Neuronal stem cell (in vitro differentiated cells): ENCODE measurements at regions not wholly inside any gene's neighbourhood (a gene's known extent, or its start where the extent isn't known, plus 50 kb on each side); places are given as distances from the start of the nearest gene placed in this dataset.

Experiments
- DNase-seq: peaks from one replicate; pipeline ENCODE4 v3.0.0-alpha.2; 2013; ENCODE audit warnings: low spot score
- H2AFZ ChIP-seq: one replicate; pipeline ENCODE4 v1.6.1; 2013; ENCODE audit warnings: mild to moderate bottlenecking, low read length, inconsistent platforms
- H2AK5ac ChIP-seq: 2 replicates; pipeline ENCODE4 v1.6.1; 2013; ENCODE audit warnings: low read depth, mild to moderate bottlenecking, inconsistent platforms, low read length, moderate library complexity, mixed read lengths
- H2BK120ac ChIP-seq: 2 replicates; pipeline ENCODE4 v1.6.1; 2013; ENCODE audit warnings: low read depth, mild to moderate bottlenecking, inconsistent platforms, low read length, moderate library complexity, mixed read lengths
- H2BK12ac ChIP-seq: one replicate; pipeline ENCODE4 v1.6.1; 2013; ENCODE audit warnings: low read length, inconsistent platforms
- H2BK15ac ChIP-seq: 2 replicates; pipeline ENCODE4 v1.6.1; 2013; ENCODE audit warnings: mild to moderate bottlenecking, low read length, inconsistent platforms, mixed read lengths
- H2BK5ac ChIP-seq: one replicate; pipeline ENCODE4 v1.6.1; 2013; ENCODE audit warnings: inconsistent platforms, mild to moderate bottlenecking, low read length, moderate library complexity
- H3K14ac ChIP-seq: one replicate; pipeline ENCODE4 v1.6.1; 2013; ENCODE audit warnings: low read length, inconsistent platforms
- H3K18ac ChIP-seq: 2 replicates; pipeline ENCODE4 v1.6.1; 2013; ENCODE audit warnings: low read length, inconsistent platforms
- H3K23ac ChIP-seq: 2 replicates; pipeline ENCODE4 v1.6.1; 2013; ENCODE audit warnings: low read depth, mild to moderate bottlenecking, mixed read lengths, low read length, inconsistent platforms; ENCODE audit not compliant: poor library complexity
- H3K27ac ChIP-seq: replicated peaks from 3 replicates; pipeline ENCODE4 v1.5.1; 2013; ENCODE audit warnings: low read length, inconsistent platforms
- H3K27me3 ChIP-seq, 3 experiments: 2 replicates each; pipeline ENCODE4 v1.6.1; 2013; ENCODE audit warnings: low read length in 3 of 3, mild to moderate bottlenecking in 2 of 3, inconsistent platforms in 1 of 3, low read depth in 1 of 3, mixed read lengths in 1 of 3, moderate library complexity in 1 of 3; ENCODE audit not compliant: control insufficient read depth in 3 of 3, insufficient read depth in 3 of 3
- H3K36me3 ChIP-seq, 2 donors: replicated peaks in 1 of 2; 2 replicates each; pipeline ENCODE4 v1.6.1; 2013; ENCODE audit warnings: low read length in 2 of 2; ENCODE audit not compliant: control insufficient read depth in 2 of 2, insufficient read depth in 2 of 2
- H3K4ac ChIP-seq: 2 replicates; pipeline ENCODE4 v1.6.1; 2013; ENCODE audit warnings: inconsistent platforms, mild to moderate bottlenecking, low read length, moderate library complexity
- H3K4me1 ChIP-seq, 2 donors: 1 replicate in 1 of 2; 2 replicates in 1 of 2; pipeline ENCODE4 v1.6.1; 2013; ENCODE audit warnings: low read length in 2 of 2, low read depth in 1 of 2; ENCODE audit not compliant: control insufficient read depth in 2 of 2, insufficient read depth in 1 of 2
- H3K4me2 ChIP-seq: one replicate; pipeline ENCODE4 v1.6.1; 2013; ENCODE audit warnings: mild to moderate bottlenecking, low read length, inconsistent platforms; ENCODE audit not compliant: insufficient read depth, poor library complexity, severe bottlenecking
- H3K4me3 ChIP-seq, 2 donors: 2 replicates each; pipeline ENCODE4 v1.5.1; 2013; ENCODE audit warnings: low read length in 2 of 2, mild to moderate bottlenecking in 2 of 2, inconsistent platforms in 1 of 2, moderate library complexity in 1 of 2
- H3K79me1 ChIP-seq: one replicate; pipeline ENCODE4 v1.6.1; 2013; ENCODE audit warnings: low read depth, mild to moderate bottlenecking, inconsistent platforms, low read length, moderate library complexity
- H3K9ac ChIP-seq: one replicate; pipeline ENCODE4 v1.6.1; 2013; ENCODE audit warnings: mild to moderate bottlenecking, low read depth, low read length, inconsistent platforms; ENCODE audit not compliant: poor library complexity
- H3K9me3 ChIP-seq, 2 donors: replicated peaks in 1 of 2; 2 replicates each; pipeline versions ENCODE3 to v1.6.1; 2013; ENCODE audit warnings: low read length in 2 of 2, mild to moderate bottlenecking in 2 of 2, inconsistent platforms in 1 of 2, low read depth in 1 of 2, mixed read lengths in 1 of 2, moderate library complexity in 1 of 2; ENCODE audit not compliant: control insufficient read depth in 2 of 2, insufficient read depth in 1 of 2
- H4K8ac ChIP-seq: one replicate; pipeline ENCODE4 v1.6.1; 2013; ENCODE audit warnings: low read depth, mild to moderate bottlenecking, inconsistent platforms, low read length, moderate library complexity
- H4K91ac ChIP-seq: one replicate; pipeline ENCODE4 v1.6.1; 2013; ENCODE audit warnings: low read length, low read depth, mild to moderate bottlenecking, inconsistent platforms; ENCODE audit not compliant: poor library complexity
- WGBS, 2 donors: extraction: QIAGEN DNeasy Blood & Tissue Kit; methylation state at CpG; one replicate each; pipeline ENCODE4 v1.1.7; 2013; ENCODE audit warnings: missing lambda C conversion rate in 2 of 2, mixed read lengths in 1 of 2; ENCODE audit not compliant: insufficient read length in 2 of 2, insufficient replicate concordance in 1 of 2; ENCODE audit errors: extremely low coverage in 2 of 2; 5-methylcytosine and 5-hydroxymethylcytosine counted together

GRCh38 chr11:69992026-69992425, 86.1 kb upstream of the ANO1 start:
- Histone ChIP-seq H3K79me1 (no peaks in the 10 kb centered on the region), H3K4me2 (no peak overlapping the region), H3K18ac (no peak overlapping the region), H3K27me3 (peaks cover 0 to 34% (median 15%) of the 10 kb centered on the region in 3 experiments), H2AFZ (no peak overlapping the region), H2BK120ac (no peak overlapping the region), H3K4ac (no peak overlapping the region), H2AK5ac (no peak overlapping the region), H2BK5ac (no peak overlapping the region), H3K4me1 (no peaks in the 10 kb centered on the region), H3K27ac (no peak overlapping the region), H3K23ac (no peak overlapping the region), H2BK12ac (no peak overlapping the region), H3K4me3 (no peak overlapping the region), H4K91ac (no peak overlapping the region), H4K8ac (no peak overlapping the region), H3K36me3 (no peaks in the 10 kb centered on the region), H2BK15ac (no peak overlapping the region), H3K14ac (no peak overlapping the region), H3K9ac (no peak overlapping the region), H3K9me3 (no peaks in the 10 kb centered on the region)
- DNase-seq, result no peak
- WGBS, 2 donors, result 100% methylated on average over 1 of the region's 3 CpGs; no CpG with 5 or more reads in 1 of the 2 donors

GRCh38 chr11:69992943-69993694, 85.0 kb upstream of the ANO1 start:
- Histone ChIP-seq H4K91ac (no peak overlapping the region), H3K9me3 (no peaks in the 10 kb centered on the region), H3K27me3 (peaks cover 0 to 23% (median 6%) of the 10 kb centered on the region in 3 experiments), H3K4me1 (no peaks in the 10 kb centered on the region), H3K9ac (no peak overlapping the region), H3K4me3 (peak overlapping the region in 1 of 2 donors; percentile 29), H2AFZ (no peak overlapping the region), H3K79me1 (no peaks in the 10 kb centered on the region), H2BK15ac (no peak overlapping the region), H3K4me2 (no peak overlapping the region), H2BK120ac (no peak overlapping the region), H3K36me3 (no peaks in the 10 kb centered on the region), H2AK5ac (no peak overlapping the region), H3K4ac (no peak overlapping the region), H2BK5ac (no peak overlapping the region), H3K23ac (no peak overlapping the region), H3K18ac (no peak overlapping the region), H3K14ac (no peak overlapping the region), H4K8ac (no peak overlapping the region), H3K27ac (no peak overlapping the region), H2BK12ac (no peak overlapping the region)
- WGBS, 2 donors, result no CpG with 5 or more reads among the region's 6 CpGs
- no peak for DNase-seq

GRCh38 chr11:69994810-69995209, 83.3 kb upstream of the ANO1 start:
- peaks cover 0 to 2% of the 10 kb centered on the region in 2 donors for H3K4me1 ChIP-seq
- H3K27me3 ChIP-seq, result peaks cover 0 to 17% (median 0%) of the 10 kb centered on the region in 3 experiments
- H3K36me3 ChIP-seq, result no peaks in the 10 kb centered on the region
- no CpG with 5 or more reads among the region's 3 CpGs for WGBS, 2 donors
- no peak overlapping the region for H2BK12ac ChIP-seq
- no peak overlapping the region for H3K4me2 ChIP-seq
- H4K8ac ChIP-seq, result no peak overlapping the region
- no peaks in the 10 kb centered on the region for H3K79me1 ChIP-seq
- no peak overlapping the region for H2BK120ac ChIP-seq
- no peak overlapping the region for H2AFZ ChIP-seq
- no peak overlapping the region for H3K18ac ChIP-seq
- H3K14ac ChIP-seq, result no peak overlapping the region
- H3K4me3 ChIP-seq, result no peak overlapping the region
- H3K9me3 ChIP-seq, result no peaks in the 10 kb centered on the region
- DNase-seq, result no peak
- no peak overlapping the region for H3K27ac ChIP-seq
- H3K9ac ChIP-seq, result no peak overlapping the region
- H2AK5ac ChIP-seq, result no peak overlapping the region
- H3K4ac ChIP-seq, result no peak overlapping the region
- H3K23ac ChIP-seq, result no peak overlapping the region
- H2BK5ac ChIP-seq, result no peak overlapping the region
- H4K91ac ChIP-seq, result no peak overlapping the region
- no peak overlapping the region for H2BK15ac ChIP-seq

GRCh38 chr11:69995697-69996096, 82.4 kb upstream of the ANO1 start:
- no peaks in the 10 kb centered on the region for H3K79me1 ChIP-seq
- H3K4me3 ChIP-seq, result no peak overlapping the region
- WGBS, 2 donors, result no CpG with 5 or more reads among the region's 10 CpGs
- no peak overlapping the region for H3K23ac ChIP-seq
- no peak overlapping the region for H2AFZ ChIP-seq
- H4K8ac ChIP-seq, result no peak overlapping the region
- H3K4me2 ChIP-seq, result no peak overlapping the region
- H2BK15ac ChIP-seq, result no peak overlapping the region
- H3K36me3 ChIP-seq, result no peaks in the 10 kb centered on the region
- no peak overlapping the region for H3K18ac ChIP-seq
- peaks cover 0 to 2% of the 10 kb centered on the region in 2 donors for H3K4me1 ChIP-seq
- H4K91ac ChIP-seq, result no peak overlapping the region
- no peak overlapping the region for H2BK5ac ChIP-seq
- H3K27me3 ChIP-seq, result peaks cover 0 to 15% (median 0%) of the 10 kb centered on the region in 3 experiments
- no peak overlapping the region for H3K9ac ChIP-seq
- H3K27ac ChIP-seq, result no peak overlapping the region
- no peak for DNase-seq
- H3K14ac ChIP-seq, result no peak overlapping the region
- H2BK12ac ChIP-seq, result no peak overlapping the region
- H3K4ac ChIP-seq, result no peak overlapping the region
- H2AK5ac ChIP-seq, result no peak overlapping the region
- no peak overlapping the region for H2BK120ac ChIP-seq
- no peaks in the 10 kb centered on the region for H3K9me3 ChIP-seq
